T-helper 1 cell treated with Interleukin-12 subunit alpha and Interleukin-12 subunit beta and Interleukin-4 antibody, amounts not matched to agents 30 μg/mL and 1 μg/mL, for 36 hours (primary cell): ENCODE measurements at regions not wholly inside any gene's neighbourhood (a gene's known extent, or its start where the extent isn't known, plus 50 kb on each side); places are given as distances from the start of the nearest gene placed in this dataset.

Experiments
- H3K27ac Mint-ChIP-seq: one replicate; pipeline ENCODE4 v1.8.0; 2021; ENCODE audit warnings: mild to moderate bottlenecking, mixed read lengths
- H3K27me3 Mint-ChIP-seq: one replicate; pipeline ENCODE4 v1.8.0; 2021; ENCODE audit warnings: low read depth, mixed read lengths
- H3K36me3 Mint-ChIP-seq: one replicate; pipeline ENCODE4 v1.8.0; 2021; ENCODE audit warnings: low read depth, mixed read lengths
- H3K4me1 Mint-ChIP-seq: one replicate; pipeline ENCODE4 v1.8.0; 2021; ENCODE audit warnings: low read depth, mixed read lengths
- H3K4me3 Mint-ChIP-seq: one replicate; pipeline ENCODE4 v1.8.0; 2021; ENCODE audit warnings: mild to moderate bottlenecking, moderate library complexity, mixed read lengths
- H3K9me3 Mint-ChIP-seq: one replicate; pipeline ENCODE4 v1.8.0; 2021; ENCODE audit warnings: mixed read lengths

- H3K36me3 Mint-ChIP-seq, result no peaks in the 10 kb centered on the region
- no peak overlapping the region for H3K4me3 Mint-ChIP-seq
- H3K27me3 Mint-ChIP-seq, result no peaks in the 10 kb centered on the region
- peaks cover 16% of the 10 kb centered on the region for H3K9me3 Mint-ChIP-seq
- H3K4me1 Mint-ChIP-seq, result no peaks in the 10 kb centered on the region
- H3K27ac Mint-ChIP-seq, result no peak overlapping the region
These were observed 471.8 kb upstream of the PRMT6 start for GRCh38 chr1:106584676-106585075.

DNA sequence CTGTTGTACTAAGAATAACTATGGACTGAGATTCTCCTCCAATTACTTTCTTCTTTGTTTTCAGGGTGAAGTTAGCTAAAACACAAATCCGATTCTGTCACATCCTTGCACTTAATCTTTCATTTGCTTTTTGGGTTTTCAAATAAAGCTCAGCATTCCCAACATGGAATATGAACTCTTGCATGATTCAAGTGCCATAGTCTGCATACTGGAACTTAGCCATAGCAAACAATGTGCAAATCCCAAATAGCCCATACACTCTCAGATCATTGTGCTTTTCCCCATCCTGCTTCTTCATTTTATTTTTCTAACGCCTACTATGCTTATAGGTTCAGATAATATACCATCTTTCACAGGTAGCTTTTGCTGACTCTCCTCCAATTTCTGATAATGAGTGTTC is 455.8 kb upstream of the PRMT6 start:
- no peak overlapping the region for H3K4me3 Mint-ChIP-seq
- H3K36me3 Mint-ChIP-seq, result no peaks in the 10 kb centered on the region
- no peak overlapping the region for H3K27ac Mint-ChIP-seq
- no peaks in the 10 kb centered on the region for H3K9me3 Mint-ChIP-seq
- H3K27me3 Mint-ChIP-seq, result no peaks in the 10 kb centered on the region
- no peaks in the 10 kb centered on the region for H3K4me1 Mint-ChIP-seq

DNA sequence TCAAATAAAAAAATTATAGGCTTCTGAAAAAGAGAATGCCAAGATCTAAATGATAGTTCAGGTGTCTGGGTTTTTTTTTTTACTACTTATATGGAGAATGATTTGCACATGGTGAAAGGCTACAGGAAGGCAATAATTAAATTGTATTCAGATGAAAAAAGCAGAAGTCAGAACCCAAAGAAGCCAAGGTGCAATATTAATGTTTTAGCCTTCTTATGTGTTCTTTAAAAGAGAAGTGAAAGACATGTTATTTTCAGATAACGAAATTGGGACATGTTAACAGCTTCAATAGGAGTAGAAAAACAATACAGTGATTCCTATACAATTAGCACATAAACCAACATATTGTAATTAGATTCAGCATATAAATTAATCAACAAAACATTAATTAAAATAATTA is 452.9 kb upstream of the PRMT6 start:
- Mint-ChIP-seq H3K36me3 (no peaks in the 10 kb centered on the region), H3K27me3 (no peaks in the 10 kb centered on the region), H3K4me1 (no peaks in the 10 kb centered on the region), H3K4me3 (no peak overlapping the region), H3K27ac (no peak overlapping the region), H3K9me3 (no peaks in the 10 kb centered on the region)

DNA sequence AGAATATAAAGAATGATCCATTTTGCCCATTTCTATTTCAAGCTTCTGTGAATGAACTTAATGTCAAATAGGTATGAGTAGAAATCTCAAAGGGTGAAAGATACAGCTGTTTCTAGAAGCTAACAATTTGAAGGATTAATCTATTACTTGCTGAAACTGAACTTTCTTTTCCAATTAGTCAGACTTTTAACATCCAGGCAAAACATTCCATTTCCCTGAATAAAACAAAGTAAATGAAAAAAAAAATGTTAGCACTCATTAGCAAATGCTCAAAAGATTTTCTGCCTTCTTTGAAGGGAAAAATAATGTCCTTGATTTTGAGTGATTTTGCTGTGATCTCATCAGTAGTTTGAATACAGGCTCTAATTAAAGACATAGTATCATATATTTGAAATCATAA is 447.6 kb upstream of the PRMT6 start:
- H3K4me3 Mint-ChIP-seq, result no peak overlapping the region
- H3K27me3 Mint-ChIP-seq, result no peaks in the 10 kb centered on the region

GRCh38 chr1:106613068-106613467 is 443.4 kb upstream of the PRMT6 start:
- Mint-ChIP-seq H3K9me3 (peaks cover 4% of the 10 kb centered on the region), H3K4me1 (no peaks in the 10 kb centered on the region), H3K27me3 (no peaks in the 10 kb centered on the region), H3K36me3 (no peaks in the 10 kb centered on the region), H3K4me3 (no peak overlapping the region), H3K27ac (no peak overlapping the region)

More for the DNA sequence above, 447.6 kb upstream of the PRMT6 start:
- no peaks in the 10 kb centered on the region for H3K36me3 Mint-ChIP-seq
- H3K27ac Mint-ChIP-seq, result no peak overlapping the region
- no peaks in the 10 kb centered on the region for H3K4me1 Mint-ChIP-seq
- peaks cover 4% of the 10 kb centered on the region for H3K9me3 Mint-ChIP-seq

- Mint-ChIP-seq H3K4me1 (no peaks in the 10 kb centered on the region), H3K36me3 (no peaks in the 10 kb centered on the region), H3K27me3 (no peaks in the 10 kb centered on the region), H3K4me3 (no peak overlapping the region), H3K9me3 (peaks cover 4% of the 10 kb centered on the region), H3K27ac (no peak overlapping the region)
These were observed 442.6 kb upstream of the PRMT6 start for GRCh38 chr1:106613861-106614260.

DNA sequence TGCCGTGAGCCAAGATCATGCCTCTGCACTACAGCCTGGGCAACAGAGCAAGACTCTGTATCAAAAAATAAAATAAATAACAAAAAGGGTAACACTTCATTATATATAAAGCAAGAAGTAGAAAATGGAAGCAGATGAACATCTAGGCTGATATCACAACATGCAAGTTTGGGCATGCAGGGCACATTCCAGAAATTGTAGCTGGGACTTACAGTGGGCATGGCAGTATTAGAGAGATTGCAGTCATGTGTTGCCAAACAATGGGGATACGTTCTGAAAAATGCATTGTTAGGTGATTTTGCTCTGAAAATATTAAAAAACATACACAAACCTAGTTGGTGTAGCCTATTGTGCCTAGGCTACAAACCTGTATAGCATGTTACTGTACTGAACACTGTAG is 441.0 kb upstream of the PRMT6 start:
- H3K27me3 Mint-ChIP-seq, result no peaks in the 10 kb centered on the region
- H3K36me3 Mint-ChIP-seq, result no peaks in the 10 kb centered on the region
- H3K27ac Mint-ChIP-seq, result no peak overlapping the region
- no peak overlapping the region for H3K4me3 Mint-ChIP-seq
- peaks cover under 1% of the 10 kb centered on the region for H3K9me3 Mint-ChIP-seq
- H3K4me1 Mint-ChIP-seq, result no peaks in the 10 kb centered on the region

- Mint-ChIP-seq H3K27ac (no peak overlapping the region), H3K36me3 (no peaks in the 10 kb centered on the region), H3K9me3 (peaks cover 3% of the 10 kb centered on the region), H3K4me3 (no peak overlapping the region), H3K4me1 (no peaks in the 10 kb centered on the region), H3K27me3 (no peaks in the 10 kb centered on the region)
These were observed 437.2 kb upstream of the PRMT6 start for GRCh38 chr1:106619080-106619826.

DNA sequence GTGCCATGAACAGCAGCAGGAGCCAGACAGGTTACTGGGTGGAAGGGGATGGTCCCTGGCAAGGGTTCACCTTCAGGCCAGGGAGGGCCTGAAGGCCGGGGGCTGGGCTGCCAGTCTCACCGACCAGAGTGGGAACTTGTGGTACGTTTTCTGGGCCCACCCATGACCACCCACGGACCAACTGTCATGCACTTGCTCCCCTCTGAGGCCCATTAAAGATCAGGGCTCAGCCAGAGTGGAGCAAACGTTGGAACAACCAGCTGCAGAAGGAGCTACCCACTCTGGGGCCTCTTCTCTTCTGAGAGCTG is 436.7 kb upstream of the PRMT6 start:
- H3K9me3 Mint-ChIP-seq, result peaks cover 3% of the 10 kb centered on the region
- H3K27ac Mint-ChIP-seq, result no peak overlapping the region
- no peaks in the 10 kb centered on the region for H3K27me3 Mint-ChIP-seq
- H3K36me3 Mint-ChIP-seq, result no peaks in the 10 kb centered on the region
- no peak overlapping the region for H3K4me3 Mint-ChIP-seq
- H3K4me1 Mint-ChIP-seq, result no peaks in the 10 kb centered on the region

DNA sequence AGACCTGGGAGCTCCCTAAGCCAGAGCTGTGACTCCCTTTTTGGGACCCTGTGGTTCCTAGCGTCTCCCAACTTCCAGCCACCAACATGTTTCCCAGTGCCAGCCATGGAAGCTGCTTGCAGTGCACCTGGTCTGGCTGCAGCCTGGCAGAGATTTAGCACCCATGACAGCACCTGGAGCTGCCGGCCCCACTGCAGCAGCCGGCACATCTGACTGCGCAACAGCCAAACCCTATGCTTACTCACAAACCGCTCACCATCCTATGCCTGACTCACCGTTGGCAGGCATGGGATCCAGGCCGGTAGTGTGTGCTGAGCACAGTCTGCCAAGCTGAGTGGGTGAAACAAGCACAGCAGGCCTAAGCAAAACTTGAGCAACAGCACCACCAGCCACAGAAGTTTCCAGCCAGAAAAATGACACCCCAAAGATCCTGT is 435.9 kb upstream of the PRMT6 start:
- no peaks in the 10 kb centered on the region for H3K36me3 Mint-ChIP-seq
- no peak overlapping the region for H3K4me3 Mint-ChIP-seq
- no peaks in the 10 kb centered on the region for H3K27me3 Mint-ChIP-seq

DNA sequence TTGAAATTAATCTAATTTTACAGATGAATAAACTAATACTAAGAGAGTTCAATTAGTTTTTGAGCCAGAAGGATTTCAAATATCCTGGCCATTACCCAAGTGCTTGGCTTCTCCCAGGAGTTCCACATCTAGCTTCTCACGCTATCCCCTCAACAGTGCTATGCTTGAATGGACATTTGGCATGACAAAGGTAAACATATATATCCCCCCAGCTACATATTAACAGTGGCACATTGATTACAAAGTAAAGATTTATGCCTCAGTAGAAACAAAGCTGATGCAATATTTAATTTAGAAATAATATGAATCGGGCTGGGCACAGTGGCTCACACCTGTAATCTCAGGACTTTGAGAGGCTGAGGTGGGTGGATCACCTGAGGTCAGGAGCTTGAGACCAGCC is 434.6 kb upstream of the PRMT6 start:
- Mint-ChIP-seq H3K27me3 (no peaks in the 10 kb centered on the region), H3K4me3 (no peak overlapping the region), H3K4me1 (no peaks in the 10 kb centered on the region), H3K36me3 (no peaks in the 10 kb centered on the region), H3K9me3 (peaks cover 10% of the 10 kb centered on the region), H3K27ac (no peak overlapping the region)

More for the DNA sequence above, 435.9 kb upstream of the PRMT6 start:
- no peak overlapping the region for H3K27ac Mint-ChIP-seq
- H3K9me3 Mint-ChIP-seq, result peaks cover 4% of the 10 kb centered on the region
- H3K4me1 Mint-ChIP-seq, result no peaks in the 10 kb centered on the region

- Mint-ChIP-seq H3K36me3 (no peaks in the 10 kb centered on the region), H3K27ac (no peak overlapping the region), H3K27me3 (no peaks in the 10 kb centered on the region), H3K9me3 (peaks cover 14% of the 10 kb centered on the region), H3K4me3 (no peak overlapping the region), H3K4me1 (no peaks in the 10 kb centered on the region)
These were observed 418.9 kb upstream of the PRMT6 start for GRCh38 chr1:106637566-106637965.

DNA sequence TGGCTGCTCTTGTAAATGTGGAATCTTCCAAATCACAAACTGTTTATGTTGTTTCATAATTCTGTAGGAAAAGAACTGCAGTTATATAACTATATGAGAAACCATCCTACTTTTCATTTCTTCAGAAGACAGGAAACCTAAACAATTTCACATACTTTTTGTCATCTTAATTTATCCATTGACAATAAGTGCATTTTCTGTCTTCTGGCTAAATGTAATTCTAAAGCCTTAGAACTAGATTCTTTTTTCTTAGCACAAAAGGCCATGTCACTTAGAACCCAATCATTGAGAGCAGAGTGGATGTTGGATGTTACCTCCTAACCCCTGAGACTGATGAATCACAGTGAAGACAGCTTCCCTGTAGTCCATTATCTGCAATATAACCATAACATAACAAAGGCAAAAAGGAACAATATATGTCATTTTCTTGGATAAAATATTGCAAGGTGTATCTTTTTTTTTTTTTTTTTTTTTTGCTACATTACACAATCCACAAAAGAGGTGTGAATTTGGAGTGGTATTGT is 410.2 kb upstream of the PRMT6 start:
- Mint-ChIP-seq H3K36me3 (no peaks in the 10 kb centered on the region), H3K27me3 (no peaks in the 10 kb centered on the region), H3K27ac (no peak overlapping the region), H3K9me3 (peaks cover 3% of the 10 kb centered on the region), H3K4me3 (no peak overlapping the region), H3K4me1 (no peaks in the 10 kb centered on the region)

DNA sequence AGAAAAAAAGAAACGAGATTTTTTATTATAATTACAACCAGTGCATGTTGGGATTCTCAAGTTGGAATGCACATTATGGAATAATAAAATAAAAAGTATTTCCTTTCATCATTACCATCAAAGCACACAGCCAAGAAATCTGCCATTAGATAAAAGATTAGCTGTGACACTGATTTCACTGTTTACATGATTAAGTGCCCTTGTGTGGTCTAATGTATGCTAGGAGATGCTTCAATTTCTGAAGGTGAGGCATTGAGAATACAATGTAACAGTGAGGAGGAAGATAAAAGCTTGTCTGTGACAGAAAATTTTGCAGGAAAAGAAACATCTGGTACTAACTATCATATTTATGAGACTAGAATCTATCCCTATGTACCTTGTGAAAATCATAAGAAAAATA is 409.7 kb upstream of the PRMT6 start:
- no peak overlapping the region for H3K27ac Mint-ChIP-seq
- peaks cover 3% of the 10 kb centered on the region for H3K9me3 Mint-ChIP-seq
- no peaks in the 10 kb centered on the region for H3K36me3 Mint-ChIP-seq
- no peaks in the 10 kb centered on the region for H3K27me3 Mint-ChIP-seq
- H3K4me1 Mint-ChIP-seq, result no peaks in the 10 kb centered on the region
- no peak overlapping the region for H3K4me3 Mint-ChIP-seq

DNA sequence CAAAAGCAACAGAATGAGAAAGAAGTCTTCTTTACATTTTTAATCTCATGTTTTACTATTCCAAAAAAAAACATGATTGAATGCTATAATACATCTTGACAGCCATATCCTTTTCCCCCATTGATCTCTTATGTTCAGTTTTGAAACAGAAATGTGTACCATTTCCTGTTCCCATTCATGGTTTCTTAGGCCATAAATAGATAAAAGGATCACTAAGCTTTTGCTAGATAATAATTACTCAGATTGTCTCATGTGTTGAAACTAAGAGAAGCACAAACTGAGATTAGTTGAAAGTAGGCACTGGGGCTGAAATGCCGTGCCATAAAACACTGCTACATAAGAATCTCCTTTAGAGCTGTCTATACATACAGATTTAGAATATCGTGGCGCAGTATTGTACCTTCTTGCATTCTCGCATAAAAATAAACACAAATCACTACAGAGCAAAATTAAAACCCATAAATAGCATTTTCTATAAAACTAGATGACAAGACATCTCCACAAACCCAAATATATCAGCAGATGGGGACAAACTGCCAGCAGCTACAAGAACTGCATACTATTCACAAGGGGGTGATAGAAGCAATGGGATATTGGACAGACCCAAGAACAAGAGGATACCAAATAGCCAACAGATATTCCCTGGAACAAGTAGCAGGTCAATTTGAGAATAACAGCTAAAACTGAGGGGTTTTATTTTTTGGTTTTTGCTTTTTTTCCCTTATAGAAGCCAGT is 405.3 kb upstream of the PRMT6 start:
- Mint-ChIP-seq H3K4me3 (no peak overlapping the region), H3K36me3 (no peaks in the 10 kb centered on the region), H3K27me3 (no peaks in the 10 kb centered on the region), H3K9me3 (peaks cover 7% of the 10 kb centered on the region), H3K27ac (no peak overlapping the region), H3K4me1 (no peaks in the 10 kb centered on the region)
